Thoracic aorta (tissue), 2 donors: ENCODE measurements at regions not wholly inside any gene's neighbourhood (a gene's known extent, or its start where the extent isn't known, plus 50 kb on each side); places are given as distances from the start of the nearest gene placed in this dataset.

Experiments used
- ATAC-seq: fragments of 150-250 bp; one replicate; pipeline ENCODE4 v1.8.0; 2017; ENCODE audit warnings: low read depth; ENCODE audit not compliant: insufficient number of reproducible peaks, low FRiP score
- DNase-seq: peaks from one replicate; pipeline ENCODE4 v3.0.0-alpha.2; 2020; ENCODE audit warnings: low spot score
- H3K27ac ChIP-seq, 2 donors: fragments of 200-600 bp; sonication (generic); 1 replicate in 1 of 2; 2 replicates in 1 of 2; pipeline ENCODE4 v1.5.1; 2016; ENCODE audit warnings: mild to moderate bottlenecking in 2 of 2, moderate library complexity in 2 of 2
- H3K27me3 ChIP-seq: fragments of 200-600 bp; sonication (generic); replicated peaks from 2 replicates; pipeline ENCODE4 v1.6.0; 2016; ENCODE audit warnings: mild to moderate bottlenecking; ENCODE audit not compliant: insufficient read depth
- H3K36me3 ChIP-seq: fragments of 200-600 bp; sonication (generic); one replicate; pipeline ENCODE4 v1.5.1; 2016
- H3K4me1 ChIP-seq, 2 donors: fragments of 200-600 bp; sonication (generic); 1 replicate in 1 of 2; 2 replicates in 1 of 2; pipeline versions ENCODE4 v1.5.1 to v1.6.0; 2016; ENCODE audit warnings: low read depth in 2 of 2, mild to moderate bottlenecking in 1 of 2; ENCODE audit not compliant: control insufficient read depth in 1 of 2
- H3K4me3 ChIP-seq: fragments of 200-600 bp; sonication (generic); 2 replicates; pipeline ENCODE4 v1.5.1; 2016; ENCODE audit warnings: mild to moderate bottlenecking
- H3K9me3 ChIP-seq: fragments of 200-600 bp; sonication (generic); 2 replicates; pipeline ENCODE4 v1.5.1; 2016
- CTCF ChIP-seq: fragments of 200-600 bp; sonication (generic); IDR thresholded peaks from one replicate; pipeline ENCODE4 v1.5.1; 2019; ENCODE audit warnings: antibody characterized with exemption

GRCh38 chr6:103284835-103285234 is 1574.9 kb downstream of the HACE1 start:
- H3K9me3 ChIP-seq, result no peaks in the 10 kb centered on the region

DNA sequence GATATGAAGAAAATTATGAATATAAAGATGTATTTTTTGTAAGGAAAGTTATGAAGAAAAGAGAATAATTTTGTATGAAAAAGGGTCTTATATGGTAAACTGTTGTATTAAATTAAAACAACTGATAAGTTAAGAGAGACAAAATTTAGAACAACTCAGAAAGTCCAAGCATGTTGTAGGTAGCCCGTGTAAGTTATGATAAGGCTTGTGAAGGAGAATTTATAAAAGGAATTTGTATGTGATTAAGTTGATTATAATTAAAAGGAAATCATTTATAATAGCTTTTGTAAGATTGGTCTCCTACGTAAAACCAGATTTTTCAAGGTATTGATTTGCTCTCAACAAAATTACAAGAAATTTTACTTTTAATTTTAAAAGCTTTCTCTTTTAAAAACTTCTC is 1579.3 kb downstream of the HACE1 start:
- no peak overlapping the region for H3K27ac ChIP-seq
- no peak overlapping the region for H3K4me3 ChIP-seq

More at GRCh38 chr6:103284835-103285234, 1574.9 kb downstream of the HACE1 start:
- Histone ChIP-seq H3K36me3 (no peaks in the 10 kb centered on the region), H3K4me1 (no peaks in the 10 kb centered on the region), H3K27me3 (no peaks in the 10 kb centered on the region), H3K4me3 (no peak overlapping the region), H3K27ac (no peak overlapping the region)
- DNase-seq (no peak), ATAC-seq (no peak)
- TF ChIP-seq CTCF, result no peak

GRCh38 chr6:103277936-103278335 is 1581.8 kb downstream of the HACE1 start:
- no peak for TF ChIP-seq CTCF
- H3K4me3 ChIP-seq, result no peak overlapping the region
- no peaks in the 10 kb centered on the region for H3K27me3 ChIP-seq
- no peaks in the 10 kb centered on the region for H3K36me3 ChIP-seq
- DNase-seq (no peak), ATAC-seq (no peak)
- no peaks in the 10 kb centered on the region for H3K9me3 ChIP-seq
- no peaks in the 10 kb centered on the region for H3K4me1 ChIP-seq
- no peak overlapping the region for H3K27ac ChIP-seq

More for the DNA sequence above, 1579.3 kb downstream of the HACE1 start:
- H3K27me3 ChIP-seq, result no peaks in the 10 kb centered on the region
- TF ChIP-seq CTCF, result no peak
- no peaks in the 10 kb centered on the region for H3K36me3 ChIP-seq
- no peak for DNase-seq
- no peaks in the 10 kb centered on the region for H3K9me3 ChIP-seq
- H3K4me1 ChIP-seq, result no peaks in the 10 kb centered on the region
- no peak for ATAC-seq

GRCh38 chr6:103273048-103273447 is 1586.7 kb downstream of the HACE1 start:
- no peaks in the 10 kb centered on the region for H3K9me3 ChIP-seq
- no peak for ATAC-seq
- no peaks in the 10 kb centered on the region for H3K27me3 ChIP-seq
- no peak for TF ChIP-seq CTCF
- no peaks in the 10 kb centered on the region for H3K4me1 ChIP-seq
- H3K4me3 ChIP-seq, result no peak overlapping the region
- H3K36me3 ChIP-seq, result no peaks in the 10 kb centered on the region
- no peak overlapping the region for H3K27ac ChIP-seq
- DNase-seq, result no peak

DNA sequence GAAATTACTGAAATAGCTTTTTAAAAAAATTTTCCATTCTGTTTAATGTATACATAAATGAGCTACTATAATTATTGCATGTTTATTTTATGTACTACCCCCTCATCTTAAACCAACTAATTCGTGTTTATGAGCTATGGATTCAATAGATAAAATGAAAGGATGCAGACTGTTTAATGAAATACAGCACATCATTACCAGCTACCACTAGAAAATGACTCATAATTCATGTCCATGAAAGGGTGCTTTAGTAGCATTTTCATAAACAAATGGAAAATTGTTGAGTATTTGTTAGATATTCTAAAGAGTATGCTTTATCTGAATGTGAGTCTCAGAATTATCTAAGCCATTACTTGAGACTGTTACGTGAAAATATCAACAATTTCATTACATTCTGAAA is 1590.1 kb downstream of the HACE1 start:
- no peak for TF ChIP-seq CTCF
- DNase-seq (no peak), ATAC-seq (no peak)
- Histone ChIP-seq H3K4me3 (no peak overlapping the region), H3K36me3 (no peaks in the 10 kb centered on the region), H3K27me3 (no peaks in the 10 kb centered on the region), H3K4me1 (no peaks in the 10 kb centered on the region), H3K27ac (no peak overlapping the region), H3K9me3 (no peaks in the 10 kb centered on the region)
